NAMALWA (cell line): ENCODE measurements at regions not wholly inside any gene's neighbourhood (a gene's known extent, or its start where the extent isn't known, plus 50 kb on each side); places are given as distances from the start of the nearest gene placed in this dataset.

Experiments used
- DNase-seq: peaks from one replicate; pipeline ENCODE4 v3.0.0-alpha.2; 2015; ENCODE audit warnings: low spot score

DNA sequence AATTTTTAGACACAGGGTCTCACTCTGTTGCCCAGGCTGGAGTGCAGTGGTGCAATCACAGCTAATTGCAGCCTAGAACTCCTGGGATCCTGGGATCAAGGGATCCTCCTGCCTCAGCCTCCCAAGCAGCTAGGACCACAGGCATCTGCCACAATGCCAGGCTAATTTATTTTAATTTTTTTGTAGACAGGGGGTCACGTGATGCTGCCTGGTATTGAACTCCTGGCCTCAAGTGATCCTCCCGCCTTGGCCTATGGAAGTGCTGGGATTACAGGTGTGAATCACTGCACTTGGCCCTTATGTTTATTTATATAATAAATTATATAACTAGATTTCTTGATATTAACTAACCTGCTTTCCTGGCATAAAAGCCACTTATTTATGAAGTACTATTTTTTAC, 1081.7 kb upstream of the FANCL start:
- DNase-seq = no peak

DNA sequence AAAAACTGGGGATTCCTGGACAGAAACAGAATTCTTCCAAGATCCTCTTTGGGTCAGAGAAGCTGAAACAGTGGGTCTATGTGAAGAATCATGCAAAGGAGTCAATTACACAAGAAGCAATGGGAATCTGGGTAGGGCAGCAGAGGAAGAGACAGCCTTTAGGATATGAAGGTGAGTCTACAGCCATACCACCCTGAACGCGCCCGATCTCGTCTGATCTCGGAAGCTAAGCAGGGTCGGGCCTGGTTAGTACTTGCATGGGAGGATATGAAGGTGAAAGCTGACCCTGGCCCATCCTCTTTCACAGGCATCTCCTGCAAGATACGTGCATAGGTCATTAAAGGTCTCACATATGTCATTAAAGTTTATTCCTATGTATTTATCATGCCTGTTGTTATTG, 1080.9 kb upstream of the FANCL start:
- no peak for DNase-seq

DNA sequence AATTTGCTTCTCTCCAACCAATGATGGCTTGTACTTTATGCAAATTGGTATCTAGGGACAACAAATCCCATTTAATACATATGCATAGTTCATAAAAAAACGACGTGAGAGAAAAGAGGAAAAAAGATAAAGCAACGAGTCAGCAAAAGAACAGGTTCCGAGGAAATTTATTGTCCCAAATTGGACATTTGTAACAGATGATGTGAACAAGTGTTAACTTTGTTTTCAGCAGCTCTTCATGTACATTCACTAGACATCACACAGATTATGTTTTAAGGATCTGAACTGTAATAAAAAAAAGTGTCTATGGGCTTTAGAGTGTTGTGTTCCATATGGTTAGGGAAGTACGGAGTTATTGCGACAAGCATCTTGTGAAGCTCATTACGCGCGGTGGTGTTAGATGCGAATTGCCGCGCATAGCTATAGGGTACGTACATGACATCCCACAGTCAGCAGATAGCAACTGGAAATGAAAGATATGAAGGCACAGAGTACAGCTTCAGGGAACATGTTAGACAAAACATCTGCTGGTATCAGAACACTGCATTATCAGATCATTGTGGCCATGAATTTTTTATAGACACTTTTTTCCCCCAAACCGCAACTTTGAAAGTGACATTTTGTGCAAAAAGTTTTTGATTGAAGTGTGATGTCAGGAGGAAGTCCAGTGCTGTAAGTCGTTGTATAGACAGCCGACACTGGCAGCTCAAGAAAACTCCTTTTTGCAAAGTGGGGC, 1073.1 kb upstream of the FANCL start:
- no peak for DNase-seq

DNA sequence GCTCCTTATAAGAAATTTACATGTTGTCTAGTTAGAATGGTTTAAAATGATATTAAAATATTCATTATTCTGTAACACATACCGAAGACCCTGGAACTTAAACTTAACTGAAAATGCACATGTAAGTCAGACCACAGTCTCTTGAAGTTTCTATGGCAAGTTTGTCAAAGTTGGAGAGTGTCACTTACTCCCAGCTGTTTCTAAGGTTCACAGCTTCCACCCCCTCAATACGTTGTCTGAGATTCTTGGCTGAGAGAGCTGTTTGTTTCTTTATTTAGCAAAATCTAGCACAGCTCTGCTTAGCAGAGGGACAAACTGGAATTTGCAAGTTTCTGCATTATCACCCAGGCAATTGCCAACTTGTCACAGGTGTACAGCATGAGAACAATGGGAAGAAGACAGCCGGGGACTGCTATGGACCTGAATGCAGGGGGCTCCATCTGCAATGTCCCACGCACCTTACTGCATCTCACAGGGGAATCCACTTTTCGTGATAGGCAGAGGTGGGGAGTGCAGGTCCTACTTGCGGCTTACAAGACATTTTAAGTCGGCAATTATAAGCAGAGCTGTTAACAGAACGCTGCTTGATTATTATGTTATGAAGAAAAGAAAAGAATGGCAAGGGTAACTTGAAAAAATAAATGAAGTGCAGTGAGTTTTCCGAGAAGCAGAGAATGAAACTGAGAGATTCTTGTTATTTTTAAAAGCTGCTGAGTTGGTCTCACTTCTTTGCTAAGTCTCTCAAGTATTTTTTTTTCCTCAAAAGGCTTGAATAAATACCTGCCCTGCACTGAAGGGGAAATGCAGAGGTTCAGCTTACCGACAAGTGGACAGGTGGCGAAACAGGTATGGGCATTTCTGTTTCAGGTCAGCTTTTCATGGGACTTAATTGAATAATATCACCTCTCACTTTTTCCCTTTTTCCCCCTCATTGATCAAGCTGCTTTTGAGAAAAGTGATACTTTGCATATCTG, 1072.1 kb upstream of the FANCL start:
- no peak for DNase-seq

DNA sequence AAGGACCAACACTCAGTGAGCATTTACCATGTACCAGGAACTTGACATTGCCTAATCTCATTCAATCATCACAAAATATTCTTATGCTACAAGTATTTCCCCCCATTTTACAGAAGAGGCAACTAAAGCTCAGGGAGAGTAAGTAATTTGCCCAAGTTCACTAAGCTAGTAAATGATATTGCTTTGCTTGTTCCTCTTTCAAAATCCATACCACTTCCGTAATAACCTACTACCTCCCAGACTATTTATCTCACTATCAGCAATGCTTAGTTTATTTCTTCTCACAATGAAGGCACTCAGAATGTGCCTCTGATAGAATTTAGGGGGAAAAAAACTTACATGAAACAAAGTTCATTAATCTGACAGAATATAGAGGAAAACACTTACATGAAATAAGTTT, 1070.9 kb upstream of the FANCL start:
- no peak for DNase-seq

DNA sequence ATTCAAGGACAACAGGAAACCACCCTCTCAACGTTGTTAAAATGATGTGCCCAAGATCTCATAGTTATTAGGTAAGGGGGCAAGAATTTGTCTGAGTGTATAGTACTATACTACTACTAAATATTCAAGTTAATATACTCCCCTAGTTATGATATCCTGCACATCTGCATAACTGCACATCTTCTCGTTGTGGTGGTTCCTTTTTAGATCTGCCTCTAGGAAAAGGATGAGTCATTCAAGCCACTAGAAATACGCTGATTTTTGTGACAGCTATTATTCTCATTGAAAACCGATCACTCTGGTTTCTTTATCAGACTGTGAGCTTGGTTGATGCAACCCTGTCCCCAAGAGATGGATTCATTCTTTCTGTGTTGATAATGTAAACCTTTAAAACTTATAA, 1067.0 kb upstream of the FANCL start:
- no peak for DNase-seq

DNA sequence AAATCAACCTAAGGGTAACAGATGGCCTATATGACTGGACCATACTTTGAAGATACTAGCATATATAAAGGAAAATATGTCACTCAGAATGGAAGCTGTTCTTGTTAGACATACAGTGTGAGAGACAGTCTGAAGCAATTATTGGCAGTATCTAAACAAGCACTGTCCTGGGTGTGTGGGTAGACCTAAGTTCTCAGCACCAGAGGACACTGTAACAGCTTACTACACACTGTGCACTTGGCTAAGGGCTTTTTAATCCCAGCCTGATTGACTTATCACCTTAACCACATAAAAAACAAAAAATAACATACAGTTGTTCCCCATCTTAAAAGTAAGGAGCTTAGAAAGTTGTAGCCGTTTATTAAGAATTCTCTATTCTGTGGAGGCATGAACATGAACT, 1066.1 kb upstream of the FANCL start:
- DNase-seq = no peak

DNA sequence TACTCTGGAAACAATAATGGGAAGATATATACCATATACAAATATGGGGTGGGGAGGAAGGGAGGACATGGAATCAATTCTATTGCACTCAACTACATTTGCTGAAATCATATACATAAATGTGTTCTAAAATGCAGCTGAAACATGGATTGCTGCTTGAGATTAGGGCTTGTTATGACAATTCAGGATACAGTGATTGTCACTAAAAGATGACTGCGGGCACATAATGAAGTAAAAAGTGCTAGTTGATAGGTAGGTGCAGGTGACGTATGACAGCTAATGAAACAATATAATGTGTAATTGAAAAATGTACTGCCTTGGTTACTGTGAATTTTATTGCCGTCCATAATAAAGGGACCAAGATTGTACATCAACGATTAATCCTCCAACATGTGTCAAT, 1062.1 kb upstream of the FANCL start:
- no peak for DNase-seq

DNA sequence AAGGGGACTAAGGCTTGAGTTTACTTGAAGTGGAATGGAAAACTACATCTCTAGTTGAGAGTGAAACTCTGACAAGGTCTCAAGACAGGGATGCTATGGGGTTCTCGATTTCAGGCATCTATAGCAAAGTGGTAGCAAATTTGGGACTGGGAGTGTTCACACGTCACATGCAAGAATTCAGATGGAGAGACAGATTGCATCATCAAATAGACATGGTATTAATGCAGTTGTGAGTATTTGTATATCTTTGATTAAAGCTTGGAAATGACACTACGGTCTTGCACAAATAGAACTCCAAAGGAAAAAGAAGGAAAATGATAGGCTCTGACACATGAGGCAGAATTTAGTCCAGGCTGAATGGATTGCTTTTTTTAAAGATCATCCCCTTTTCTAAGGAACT, 1061.6 kb upstream of the FANCL start:
- DNase-seq = no peak

DNA sequence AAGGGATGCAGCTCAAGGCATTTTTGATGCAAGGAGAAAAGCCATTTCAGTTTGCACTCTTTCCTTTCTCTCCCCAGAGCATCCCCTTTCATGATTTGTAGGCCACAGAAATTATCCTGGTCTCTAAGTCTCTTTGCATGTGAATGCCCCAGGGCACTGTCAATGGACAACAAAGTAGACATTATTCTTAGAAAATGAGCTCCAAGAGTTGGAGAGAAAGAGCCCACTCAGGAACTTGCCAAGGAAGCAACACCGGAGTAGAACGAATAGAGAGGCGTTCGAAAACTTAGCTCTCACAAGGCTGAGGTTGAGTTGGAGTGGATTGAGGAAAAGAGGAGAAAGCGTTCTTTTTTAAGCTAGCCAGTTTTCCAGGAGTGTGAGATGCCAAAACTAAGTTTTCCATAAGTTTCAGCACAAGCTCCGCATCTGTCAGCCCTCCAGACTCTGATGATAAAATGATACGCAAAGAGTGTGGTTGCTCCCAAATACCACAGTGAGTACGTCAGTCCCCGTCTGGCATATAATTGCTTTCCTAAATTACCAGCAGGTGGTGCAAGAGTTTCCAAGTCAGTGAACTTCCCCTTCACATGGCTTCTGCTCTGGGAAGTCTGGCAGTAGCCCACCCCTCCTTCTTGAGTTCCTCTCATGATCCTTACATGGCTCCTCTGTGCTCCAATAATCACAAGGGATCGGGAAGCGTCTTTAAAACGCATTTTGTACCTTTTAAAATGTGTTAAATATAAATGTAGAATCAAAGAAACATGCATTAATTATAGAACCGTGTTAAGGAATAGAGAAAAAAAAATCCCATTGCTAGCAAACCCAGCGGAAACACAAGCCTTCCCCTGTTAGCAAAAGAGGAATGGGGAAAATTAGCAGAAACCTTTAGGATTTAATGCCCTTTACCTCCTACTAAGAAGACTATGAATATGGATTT, 1060.6 kb upstream of the FANCL start:
- peak; percentile 71 for DNase-seq

DNA sequence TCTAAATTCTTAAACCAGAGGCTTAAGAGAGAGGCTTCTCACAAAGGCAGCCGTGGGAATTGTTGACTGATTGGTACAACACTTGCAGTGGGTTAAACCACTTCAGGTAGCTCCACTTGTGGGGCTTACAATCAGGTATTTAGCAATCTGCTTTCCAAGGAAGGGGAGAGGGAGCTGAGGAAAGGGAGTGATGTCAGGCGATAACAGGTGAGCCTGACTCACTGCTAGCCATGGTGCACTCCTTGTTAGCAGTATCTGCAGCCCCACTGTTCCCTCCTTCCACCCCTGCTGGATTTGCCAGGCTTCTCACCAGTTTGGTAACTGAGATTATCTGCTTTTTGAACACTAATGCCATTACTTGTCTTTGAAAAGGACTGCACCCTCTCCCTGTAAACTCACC, 1056.7 kb upstream of the FANCL start:
- no peak for DNase-seq

DNA sequence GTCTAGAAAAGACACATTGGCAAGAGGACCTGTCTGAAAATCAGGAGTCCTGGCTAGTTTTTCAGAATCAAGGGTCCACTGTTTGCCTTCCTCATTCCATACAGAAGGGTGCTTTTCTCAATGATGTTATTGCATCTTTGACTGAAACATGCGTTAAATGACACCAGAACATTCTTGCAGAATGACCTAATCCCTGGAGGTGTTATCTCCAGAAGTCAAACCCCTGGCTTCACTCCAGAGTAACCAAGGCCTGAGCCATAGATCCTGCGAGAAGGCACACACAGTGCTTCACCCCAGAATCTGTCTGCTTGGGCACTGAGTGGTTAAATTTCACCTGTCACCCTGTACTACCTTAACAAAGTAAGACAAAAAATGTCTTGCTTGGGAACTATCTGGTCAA, 1055.2 kb upstream of the FANCL start:
- no peak for DNase-seq

DNA sequence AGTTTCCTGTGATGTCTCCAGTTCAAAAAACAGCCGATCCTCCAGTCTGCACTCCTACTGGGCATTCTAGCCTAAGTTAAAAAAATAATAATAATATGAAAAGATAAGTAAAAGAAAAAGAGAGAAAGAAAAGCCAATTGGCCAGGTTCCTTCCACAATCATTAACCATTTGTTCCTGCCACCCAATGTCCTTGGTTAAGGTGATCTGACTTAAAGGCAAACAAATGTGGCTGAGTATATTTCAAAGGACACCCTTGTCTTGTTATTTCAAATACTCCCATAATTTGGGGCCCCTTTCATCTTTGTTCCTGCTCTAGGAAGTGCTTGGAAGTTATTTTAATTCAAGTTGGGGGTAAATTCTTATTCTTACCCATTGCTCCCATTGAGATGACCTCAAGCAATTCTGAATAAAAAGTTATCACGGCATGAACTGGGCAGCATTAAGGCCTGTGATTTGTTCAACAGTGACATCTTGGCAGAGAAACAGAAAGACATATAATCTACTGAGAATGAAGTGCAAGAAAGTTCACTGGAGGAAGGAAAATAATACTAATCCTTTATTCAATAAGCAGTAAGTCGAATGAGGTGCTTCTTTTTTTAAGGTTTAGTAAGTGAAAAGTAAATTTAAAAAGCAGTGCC, 1054.5 kb upstream of the FANCL start:
- DNase-seq = no peak

DNA sequence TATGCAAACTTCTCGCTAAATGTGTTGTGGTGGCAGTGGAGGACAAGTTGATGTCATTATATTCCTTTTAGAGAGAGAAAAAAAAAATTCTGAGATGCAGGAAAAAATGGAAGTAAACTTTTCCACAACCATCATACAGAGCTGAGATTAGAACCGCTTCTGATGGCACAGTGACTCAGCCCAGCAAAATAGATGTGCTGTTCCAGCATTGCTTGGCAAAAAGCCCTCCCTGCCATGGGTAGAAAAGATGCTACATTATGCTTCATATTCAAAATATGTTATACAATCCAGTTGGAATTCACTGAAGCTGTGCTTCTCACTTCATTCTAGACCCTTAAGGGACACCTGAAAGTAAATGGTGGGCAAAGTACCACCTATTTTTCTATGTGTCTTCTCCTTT, 1047.6 kb upstream of the FANCL start:
- no peak for DNase-seq

DNA sequence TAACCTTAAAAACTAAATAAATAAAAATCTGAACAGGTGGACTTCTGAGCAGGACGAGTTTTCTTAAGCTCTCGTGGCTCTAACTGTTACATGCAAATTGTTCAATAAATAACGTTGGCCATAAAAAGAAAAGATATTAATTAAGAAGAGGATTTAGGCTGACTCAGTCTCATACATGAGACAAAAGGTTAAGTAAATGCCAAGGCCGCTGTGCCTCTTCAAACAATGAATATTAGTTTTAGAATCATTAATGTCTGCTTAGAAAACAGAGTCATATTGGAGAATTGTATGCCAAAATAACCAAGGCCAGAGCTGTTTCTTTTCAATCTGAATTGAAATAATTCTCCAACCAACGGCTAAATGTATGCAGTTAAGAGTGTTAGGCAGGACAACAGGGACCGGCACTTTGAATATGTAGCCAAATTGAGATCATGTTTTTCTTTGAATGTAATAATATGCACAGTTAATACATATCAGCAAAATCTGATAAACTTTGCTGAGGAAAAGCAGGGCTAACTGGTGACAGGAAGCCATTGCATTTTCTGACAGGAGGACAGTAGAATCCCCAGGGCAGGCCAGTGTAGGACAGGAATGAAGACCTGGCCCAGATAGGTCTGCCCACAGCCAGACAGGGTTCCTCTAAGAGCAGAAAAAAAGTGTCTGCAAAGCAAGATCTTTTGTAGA, 1041.4 kb upstream of the FANCL start:
- no peak for DNase-seq

DNA sequence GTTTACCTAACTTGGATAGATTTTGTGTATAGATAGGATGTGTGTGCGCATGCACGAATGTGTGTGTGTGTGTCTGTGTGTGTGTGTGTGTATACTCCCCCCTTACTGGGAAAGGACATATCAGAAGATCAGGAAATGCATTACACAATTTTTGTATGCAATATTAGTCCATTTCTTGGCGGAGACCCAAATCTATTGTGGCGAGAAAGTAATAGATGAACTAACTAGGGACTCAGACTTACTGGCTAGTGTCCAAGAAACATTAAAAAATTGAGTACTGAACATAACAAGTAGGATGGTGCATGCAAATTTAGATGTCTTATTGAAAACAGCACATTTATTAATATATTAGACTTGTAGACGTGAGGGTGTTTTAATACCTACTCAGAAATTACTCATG, 1036.5 kb upstream of the FANCL start:
- DNase-seq = no peak

DNA sequence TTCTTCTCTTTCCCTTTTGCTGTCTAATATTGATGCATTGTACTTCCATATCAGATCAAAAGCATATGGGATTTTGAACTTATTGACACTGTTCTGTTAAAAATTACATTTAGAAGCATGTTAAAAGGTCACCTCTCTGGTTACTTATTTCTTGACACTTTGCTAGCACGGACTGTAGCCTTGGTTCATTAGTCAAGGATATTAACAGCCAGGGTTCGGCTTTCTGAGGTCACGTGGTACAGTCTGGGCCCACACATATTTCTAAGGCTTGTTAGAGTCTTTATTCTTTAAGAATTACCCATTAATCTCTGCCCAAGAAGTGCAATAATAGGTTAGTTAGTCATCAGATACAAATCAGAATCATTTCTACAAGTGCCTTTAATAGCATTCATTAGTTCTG, 1035.8 kb upstream of the FANCL start:
- DNase-seq = no peak

DNA sequence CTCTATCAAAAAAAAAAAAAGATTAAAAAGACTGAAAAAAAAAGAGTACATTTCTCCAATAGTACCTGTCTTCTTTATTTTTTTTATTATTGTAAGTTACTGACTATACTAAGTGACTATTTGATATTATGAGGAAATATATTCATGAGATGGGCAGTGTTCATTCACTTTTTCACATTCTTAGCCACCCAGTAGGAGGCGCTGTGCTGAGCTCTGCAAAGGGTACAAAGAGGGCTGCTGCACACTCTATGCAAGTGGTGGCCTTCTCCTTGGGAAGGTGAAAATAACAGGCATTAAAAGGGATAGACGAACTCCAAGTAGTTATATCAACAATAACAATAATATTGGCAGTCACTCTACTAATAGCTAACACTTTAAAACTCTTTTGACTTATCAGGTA, 1034.9 kb upstream of the FANCL start:
- peak; percentile 16 for DNase-seq

DNA sequence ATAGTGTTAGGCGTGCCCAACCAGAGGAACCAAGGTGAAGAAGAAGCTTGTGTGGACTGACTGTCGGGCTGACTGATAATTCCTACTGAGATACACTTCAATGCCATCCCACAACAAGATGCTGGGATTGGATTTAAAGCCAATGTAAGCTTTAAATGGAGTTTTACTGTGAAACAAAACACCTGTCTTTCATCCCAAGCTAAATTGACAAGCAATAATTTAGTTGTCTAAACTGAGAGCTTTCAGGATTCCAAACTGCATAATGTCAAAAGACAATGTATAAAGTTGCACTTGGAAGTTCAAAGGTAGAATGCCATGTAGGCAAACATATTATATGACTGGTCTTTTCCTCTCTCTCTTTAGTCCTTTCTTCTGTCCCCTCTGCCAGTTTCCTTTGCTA, 1025.3 kb upstream of the FANCL start:
- no peak for DNase-seq

DNA sequence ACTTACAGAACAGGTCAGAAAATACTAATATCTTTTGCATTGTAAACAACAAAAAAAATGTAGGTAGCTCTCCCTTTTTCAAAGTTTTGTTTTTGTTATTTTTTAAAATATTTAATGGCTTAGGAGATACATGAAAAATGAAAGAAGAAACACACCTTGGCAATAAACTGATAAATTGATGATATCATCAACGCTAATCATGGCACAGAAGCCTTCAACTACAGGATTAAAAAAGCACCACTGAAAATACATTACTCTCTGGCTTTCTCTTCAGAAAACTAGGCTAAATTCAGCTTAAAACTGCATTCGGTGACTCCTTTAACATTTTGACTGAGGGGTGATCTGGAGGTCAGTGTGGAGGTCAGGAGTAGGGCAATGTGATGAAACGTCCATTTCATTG, 1018.8 kb upstream of the FANCL start:
- DNase-seq = no peak

DNA sequence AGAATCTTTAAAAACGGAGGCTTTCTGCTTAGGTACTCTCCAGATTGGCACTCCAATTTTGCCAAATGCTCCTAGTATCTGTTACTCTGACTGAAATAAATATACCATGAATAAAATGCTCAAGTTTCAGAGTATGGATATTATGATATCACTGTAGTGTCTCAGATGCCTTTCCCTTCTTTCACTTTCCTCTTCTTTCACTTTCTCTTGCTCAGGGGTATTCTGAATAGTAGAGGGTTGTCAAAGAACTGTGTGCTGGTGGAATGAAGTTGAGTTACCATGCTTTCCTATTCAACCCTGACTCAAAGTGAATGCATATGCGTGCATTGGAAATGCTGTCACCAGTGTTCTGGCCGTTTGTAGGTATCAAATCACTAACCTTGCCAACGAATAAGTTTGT, 1015.2 kb upstream of the FANCL start:
- DNase-seq = no peak
